Suppressor macrophage (primary cell): ENCODE measurements at regions not wholly inside any gene's neighbourhood (a gene's known extent, or its start where the extent isn't known, plus 50 kb on each side); places are given as distances from the start of the nearest gene placed in this dataset.

ENCODE experiments used
- DNase-seq, 4 experiments: peaks; one replicate each; pipeline ENCODE4 v3.0.0-alpha.2; 2020 to 2022

DNA sequence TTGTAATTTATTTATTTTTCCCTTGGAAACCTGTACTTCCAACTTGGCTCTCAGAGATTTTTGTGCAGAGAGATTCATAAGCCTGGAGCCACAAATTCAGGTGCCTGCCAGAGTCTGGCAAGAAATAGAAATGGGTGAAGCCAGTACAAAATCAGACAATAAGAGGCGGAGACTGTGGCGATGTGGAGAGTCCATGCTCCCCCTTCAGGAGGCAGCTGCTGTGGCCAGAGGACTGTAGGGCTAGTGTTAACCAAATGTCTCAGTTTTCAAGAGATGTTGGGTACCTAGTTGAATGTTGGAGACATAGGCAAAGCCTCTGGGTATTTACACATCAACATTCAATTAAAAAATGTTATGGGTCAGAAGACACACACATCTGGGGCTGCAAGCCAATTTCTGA is 208.6 kb downstream of the PSAT1 start:
- DNase-seq = no peak

DNA sequence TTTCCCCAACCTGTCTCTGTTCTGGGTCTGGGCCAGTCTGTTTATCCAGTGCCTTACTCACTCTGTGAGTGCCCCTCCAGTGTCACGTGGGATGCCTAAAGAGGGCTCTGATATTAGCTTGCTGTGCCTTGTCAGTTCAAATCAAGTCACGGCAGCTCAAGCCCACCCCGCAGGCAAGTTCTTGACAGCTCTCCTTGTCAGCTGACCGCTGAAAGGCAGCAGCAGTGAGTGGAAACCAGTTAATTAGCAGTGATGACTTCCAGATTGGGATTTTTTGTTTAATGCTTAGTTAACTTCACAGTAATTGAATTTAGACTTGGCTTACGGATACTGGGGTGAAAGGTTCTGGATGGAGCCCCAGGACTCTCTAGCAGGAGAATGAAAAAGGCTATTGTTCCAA is 210.1 kb downstream of the PSAT1 start:
- no peak for DNase-seq

DNA sequence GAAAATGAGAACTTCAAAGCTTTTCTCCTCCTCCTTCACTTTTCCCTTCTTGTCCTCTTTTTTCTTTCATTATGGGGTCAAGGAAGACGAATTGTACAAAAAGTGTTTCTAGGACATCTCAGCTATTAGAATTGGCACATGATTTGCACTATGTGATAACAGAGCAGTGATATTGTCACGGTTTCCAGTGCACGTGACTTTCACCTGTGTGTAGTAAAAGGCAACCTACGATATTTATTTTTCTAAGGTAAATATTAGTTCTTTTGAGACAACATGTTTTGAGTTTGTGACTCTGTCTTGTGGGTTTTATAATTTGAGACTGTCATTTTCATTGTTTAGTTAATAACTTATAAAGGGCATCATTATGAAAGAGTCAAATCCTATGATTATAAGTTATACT is 213.1 kb downstream of the PSAT1 start:
- no peak for DNase-seq

DNA sequence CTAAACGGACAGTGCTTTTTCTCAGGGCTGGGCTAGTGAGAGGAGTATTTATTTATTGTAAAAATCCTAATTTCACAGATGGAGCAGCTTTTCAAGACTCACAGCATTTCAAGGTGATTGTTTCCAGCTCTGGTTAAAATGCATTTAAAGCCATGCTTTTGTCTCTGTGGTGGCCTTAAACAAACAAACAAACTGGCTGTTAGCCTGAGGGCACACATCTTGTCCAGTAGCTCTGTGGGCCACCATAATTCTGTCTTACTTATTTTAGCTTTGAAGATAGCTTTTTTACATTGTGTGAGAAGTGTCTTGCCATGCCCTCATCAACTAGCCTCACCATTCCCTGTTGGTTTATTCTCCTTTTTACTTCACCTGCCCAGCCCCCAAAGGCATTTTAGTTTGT is 218.2 kb downstream of the PSAT1 start:
- DNase-seq = no peak

DNA sequence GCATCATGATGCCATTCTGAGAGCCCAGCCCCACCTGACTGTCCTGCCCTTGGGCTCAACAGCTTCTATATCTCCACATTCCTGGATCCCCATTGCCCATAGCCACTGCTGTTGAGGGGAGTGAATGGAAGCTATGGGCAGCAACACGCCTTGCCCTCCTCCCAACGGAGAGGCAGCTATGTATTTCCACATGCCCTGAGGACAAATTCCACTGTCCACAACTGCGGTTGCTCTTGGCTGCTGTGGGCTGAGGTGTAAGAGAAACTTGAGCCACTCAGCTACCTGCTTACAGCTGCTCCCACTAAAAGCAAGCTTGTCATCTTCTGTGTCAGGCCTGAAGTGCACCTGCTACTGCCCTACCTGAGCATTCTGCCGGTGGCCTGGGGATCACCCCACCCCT is 222.9 kb downstream of the PSAT1 start:
- no peak for DNase-seq

DNA sequence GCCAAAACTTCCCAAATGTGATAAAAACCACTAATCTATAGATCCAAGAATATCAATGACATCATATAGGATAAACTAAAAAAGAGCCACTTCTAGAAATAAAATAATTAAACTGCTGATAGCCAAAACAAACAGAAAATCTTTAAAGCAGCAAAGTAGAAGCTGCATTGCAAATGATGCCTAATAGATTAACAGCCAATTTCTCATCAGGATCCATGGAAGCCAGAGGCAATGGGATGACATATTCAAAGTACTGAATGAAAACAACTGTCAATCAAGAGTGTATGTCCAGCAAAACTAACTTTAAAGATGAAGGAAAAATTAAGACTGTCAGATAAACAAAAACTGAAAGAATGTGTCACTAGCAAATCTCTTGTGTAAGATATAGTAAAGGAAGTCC is 224.8 kb downstream of the PSAT1 start:
- DNase-seq = no peak

DNA sequence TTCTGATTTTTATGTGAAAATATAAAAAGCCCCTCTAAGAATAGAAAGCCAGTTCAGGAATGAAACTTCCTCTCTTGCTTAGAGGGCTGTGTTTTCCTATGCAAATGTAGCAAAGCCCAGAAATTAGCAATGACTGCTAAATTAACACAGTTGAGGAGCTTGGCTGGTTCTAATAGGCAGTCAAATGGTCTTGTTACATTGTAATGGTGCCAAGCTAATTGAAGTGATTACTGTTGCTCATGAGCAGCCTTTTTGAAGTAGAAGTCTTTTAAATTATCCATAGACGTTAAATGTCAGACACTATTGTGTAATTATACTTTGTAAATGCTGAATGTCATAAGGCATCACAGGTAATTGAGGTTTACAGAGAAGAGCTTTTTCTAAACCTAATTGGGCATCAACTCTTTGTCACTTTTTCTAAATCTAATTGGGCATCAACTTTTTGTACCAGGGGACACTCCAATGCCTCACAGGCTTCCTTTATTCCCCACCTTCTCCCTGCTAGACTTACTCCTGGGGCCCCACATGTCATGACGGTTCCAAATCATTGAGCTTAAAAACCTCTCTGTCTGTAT is 229.1 kb downstream of the PSAT1 start:
- DNase-seq = no peak

DNA sequence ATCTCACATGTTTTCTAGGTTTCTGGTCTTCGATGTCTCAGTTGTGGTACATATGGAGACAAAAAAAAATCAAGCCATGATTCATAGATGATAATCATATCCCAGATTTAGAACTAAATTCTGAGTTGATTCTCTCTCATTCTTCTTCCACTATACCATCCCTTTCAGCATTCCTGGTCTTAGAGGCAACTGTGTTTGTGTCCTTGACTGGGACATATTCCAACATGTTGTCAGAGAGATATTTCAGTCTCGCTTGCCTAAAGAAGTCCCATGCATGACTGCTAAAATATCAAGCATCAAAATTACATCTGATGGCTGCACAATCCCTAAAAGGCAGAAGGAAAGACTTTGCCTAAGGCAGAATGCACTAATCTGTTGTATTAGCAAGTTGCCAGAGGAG is 236.6 kb downstream of the PSAT1 start:
- no peak for DNase-seq

DNA sequence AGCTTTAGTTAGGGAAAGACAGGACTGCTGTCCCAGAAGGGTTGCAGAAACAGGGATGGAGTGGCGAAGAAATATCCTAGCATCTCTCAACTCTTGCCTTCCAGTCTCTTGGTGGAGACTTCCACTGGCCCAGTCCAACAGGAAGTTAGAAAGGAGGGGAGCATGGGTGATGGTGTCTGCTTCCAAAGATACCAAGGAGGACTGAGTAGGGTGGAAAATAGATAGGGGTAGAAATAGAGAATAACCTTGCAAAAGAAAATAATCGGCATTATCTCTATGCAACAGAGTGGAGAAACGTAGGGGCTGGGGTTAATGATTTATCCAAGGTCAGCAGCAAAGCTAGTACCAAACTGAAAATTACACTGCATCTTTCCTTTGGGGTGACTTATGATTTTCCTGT is 242.3 kb downstream of the PSAT1 start:
- DNase-seq = no peak

DNA sequence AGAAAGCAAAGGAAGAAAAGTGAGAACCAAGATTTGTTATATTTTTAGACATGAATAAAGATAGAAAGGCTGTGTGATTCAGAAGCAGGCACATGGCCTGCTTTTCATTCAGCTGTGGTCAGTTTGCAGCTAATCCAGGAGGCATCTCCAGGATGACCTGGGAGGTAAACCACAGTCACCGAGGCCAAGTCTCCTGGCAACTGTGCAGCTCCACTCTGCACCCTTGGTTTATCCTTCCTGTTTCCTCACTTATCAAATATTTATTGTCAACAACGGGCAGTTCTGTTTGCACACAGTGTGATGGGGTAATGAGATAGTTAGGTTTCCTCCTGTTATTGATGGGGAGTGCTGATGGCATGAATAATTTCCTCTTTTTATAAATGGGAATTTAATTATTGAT is 243.0 kb downstream of the PSAT1 start:
- DNase-seq = no peak

DNA sequence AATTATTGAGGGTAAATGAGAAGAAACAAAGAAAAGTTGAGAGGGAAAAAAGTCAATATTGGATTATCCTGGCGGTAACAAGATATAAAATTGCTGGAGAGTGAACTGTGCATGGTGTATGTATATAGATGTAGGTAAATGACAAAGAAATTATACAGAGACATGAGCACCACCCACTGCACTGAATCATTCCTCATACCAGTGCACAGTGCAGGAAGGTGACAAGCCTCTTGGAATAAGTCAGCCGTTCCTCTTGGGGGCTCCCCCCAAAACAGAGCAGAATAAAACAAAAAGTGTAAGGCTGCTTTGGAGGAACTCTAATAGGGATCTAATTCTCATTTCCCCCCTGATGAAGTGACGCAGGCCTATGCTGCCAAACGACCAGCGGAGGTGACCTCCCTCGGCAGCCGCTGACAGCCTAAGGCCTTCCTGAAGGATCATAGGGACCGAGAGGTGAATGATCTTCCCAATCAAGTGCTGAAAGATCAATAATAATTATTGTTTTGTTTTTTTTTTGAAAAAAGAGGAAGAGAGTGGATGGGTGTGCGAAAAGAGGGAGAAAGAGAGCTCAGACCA is 245.0 kb downstream of the PSAT1 start:
- DNase-seq = no peak

DNA sequence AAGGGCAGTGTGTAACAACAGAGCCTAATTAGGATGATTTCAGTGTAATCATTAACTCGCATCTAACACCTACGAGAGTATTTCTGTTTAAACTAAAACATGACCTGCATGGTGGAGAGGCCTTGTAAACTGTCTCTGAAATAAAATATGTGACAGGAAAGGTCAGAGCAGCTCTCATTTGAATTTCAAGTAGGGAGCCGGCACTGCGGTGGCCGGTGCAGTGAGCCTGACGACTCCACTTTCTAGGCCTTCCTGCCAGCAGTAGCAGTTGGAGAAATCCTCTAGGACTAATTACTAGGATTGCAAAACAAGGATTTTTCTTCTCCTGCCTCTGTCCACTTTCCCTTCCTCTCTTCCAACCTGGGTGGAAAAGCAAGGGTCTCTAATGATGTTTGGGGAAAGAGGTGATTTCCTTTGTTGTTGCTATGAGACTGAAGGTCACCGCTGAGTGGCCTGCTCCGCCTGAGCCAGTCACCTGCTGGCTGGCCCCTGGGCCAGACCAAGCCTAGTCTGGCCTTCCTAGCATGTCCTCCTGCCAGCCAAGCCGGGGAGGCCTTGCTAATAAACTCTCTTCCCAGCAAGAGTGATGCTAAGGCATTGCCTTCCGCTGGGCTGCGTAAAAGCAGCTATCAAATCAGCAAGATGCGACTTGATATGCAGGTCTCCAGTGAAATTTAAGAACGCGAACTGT is 245.7 kb downstream of the PSAT1 start:
- no peak for DNase-seq

DNA sequence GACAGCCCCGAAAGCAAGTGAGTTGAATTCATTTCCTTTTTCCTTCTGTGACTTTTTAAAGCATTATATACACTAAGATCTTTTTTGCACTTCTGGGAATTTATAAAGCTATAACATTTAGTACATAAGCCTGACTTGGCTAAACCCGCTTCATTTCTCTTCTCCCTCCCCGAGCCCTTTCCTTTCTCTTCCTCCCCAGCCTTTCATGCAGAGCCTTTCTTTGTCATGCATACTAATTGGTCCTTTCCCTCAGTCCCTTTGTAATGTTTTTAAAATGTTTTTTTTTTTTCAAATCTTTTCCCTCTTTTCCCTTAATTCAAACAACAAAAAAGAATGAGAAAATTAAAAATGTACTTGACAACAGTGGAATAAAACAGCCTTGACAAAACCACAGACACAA is 246.4 kb downstream of the PSAT1 start:
- DNase-seq = no peak

DNA sequence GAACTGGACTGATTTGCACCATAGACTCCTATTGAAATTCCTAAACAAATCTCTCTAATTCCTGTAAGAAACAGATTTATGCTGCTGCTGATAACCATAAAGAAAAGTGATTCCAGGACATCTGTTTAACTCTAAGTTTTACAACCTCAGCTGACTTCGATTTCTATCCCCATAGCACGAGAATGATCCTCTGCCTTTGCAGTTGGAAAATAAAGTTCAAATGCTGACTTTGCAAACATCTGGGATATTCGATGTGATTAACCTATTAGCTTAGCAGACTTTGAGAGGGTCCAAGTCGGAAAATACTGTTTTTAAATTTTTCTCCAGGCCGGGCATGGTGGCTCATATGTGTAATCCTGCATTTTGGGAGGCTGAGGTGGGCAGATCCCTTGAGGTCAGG is 247.3 kb downstream of the PSAT1 start:
- DNase-seq = no peak

DNA sequence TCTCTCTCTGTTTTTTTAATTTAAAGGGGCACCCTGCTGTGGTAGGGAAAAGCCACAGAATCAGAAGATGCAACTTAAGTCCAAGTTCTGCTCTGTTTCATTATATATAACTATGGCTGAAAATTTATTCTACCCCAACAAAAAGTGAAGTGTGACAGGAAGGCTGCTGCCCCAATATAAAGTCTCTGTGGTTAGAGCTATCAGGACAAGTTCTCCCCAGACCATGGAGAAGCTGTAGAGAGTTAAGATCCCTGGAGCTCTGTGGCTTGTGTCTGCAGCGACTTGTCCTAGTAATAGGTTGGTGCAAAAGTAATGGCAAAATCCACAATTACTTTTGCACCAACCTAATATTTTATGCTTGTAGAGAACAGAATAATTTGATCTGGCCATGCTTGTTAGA is 250.9 kb downstream of the PSAT1 start:
- no peak for DNase-seq

DNA sequence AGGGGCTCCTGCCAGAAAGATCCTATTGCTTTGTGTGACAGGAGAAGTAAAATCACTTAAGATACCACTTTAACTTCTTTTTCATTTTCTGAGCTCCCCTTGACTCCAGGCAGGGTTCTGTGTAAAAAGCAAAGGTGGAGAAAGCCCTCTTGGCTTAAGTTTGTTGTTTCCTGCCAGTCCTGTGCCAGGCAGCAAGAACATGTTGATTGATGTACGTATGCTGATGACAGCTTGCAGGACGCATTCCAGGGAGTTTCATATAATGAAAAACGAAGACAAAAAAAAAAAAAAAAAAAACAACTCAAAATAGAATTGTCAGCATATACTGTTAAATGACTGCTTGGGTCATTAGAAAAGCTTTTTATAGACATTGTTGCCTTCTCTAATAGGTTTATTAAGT is 251.7 kb downstream of the PSAT1 start:
- DNase-seq = no peak

DNA sequence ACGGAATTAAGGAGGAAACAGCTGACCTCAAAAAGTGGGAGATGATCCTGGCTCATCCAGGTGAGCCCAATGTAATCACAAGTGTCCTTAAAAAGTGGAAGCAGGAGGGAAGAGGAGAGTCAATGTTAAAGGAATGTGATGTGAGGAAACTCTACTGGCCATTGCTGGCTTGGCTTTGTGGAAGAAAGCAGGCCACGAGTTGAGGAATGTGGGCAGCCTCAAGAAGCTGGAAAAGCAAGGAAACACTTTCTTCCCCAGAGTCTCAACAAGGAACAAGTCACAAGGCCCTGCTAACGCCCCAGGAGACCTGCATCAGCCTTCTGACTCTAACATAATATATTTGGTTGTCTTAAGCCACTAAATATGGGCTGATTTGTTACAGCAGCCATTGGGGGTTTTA is 252.8 kb downstream of the PSAT1 start:
- no peak for DNase-seq

DNA sequence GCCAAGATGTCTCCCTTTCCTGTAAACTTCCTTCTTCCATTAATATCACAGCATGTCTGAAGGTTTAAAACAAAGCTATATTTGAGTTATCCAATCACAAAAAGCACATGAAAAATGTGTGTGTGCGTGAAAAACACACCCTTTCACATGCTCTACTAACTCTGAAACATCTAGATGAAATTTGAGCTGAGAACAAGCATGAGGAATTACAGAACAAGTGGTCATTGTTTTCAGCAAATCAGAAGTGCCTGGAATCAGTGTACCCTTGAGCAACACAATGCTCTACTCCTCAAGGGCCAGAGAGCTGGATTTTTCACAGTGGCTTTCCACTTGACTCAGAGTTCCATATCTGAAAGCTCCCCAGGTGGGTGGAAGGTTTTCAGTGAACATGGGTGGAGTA is 255.9 kb downstream of the PSAT1 start:
- no peak for DNase-seq

DNA sequence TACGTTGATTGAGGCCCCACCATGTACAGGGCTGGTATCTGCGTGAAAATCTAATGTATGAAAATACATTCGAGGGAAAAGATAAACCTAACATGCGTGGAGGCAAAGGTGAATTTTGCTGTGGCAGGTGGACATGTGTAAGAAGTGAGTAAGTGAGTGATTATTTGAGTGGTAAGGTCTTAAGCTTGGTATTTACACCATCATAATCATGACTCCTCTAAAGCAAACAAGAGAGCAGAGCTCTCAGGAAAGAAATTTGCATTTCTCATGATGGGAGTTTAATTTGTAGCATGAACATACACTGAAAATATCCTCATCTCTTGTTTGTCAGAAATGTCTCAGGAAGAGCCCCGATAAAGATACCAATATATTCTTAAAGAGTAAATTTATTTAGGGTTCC is 260.6 kb downstream of the PSAT1 start:
- DNase-seq = no peak

DNA sequence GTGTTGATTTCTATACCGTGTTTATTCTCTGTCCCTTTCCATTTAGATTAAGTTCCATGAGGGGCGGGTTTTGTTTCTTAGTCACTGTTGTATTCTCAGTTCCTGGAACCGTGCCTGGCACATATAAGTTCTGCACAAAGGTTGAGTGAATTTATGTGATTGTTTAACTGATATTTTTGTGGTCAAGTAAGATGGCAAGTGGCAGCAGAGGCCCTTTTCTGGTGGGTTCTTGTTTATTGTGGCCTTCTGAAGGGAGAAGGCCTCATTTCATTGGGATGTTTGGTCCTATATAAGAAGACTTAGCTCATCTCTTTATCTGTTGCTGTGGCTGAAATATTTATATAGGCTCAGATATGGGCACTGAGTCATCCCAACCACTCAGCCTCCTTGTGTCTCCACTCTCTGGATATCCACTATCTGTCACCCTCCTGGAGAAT is 262.5 kb downstream of the PSAT1 start:
- DNase-seq = no peak

DNA sequence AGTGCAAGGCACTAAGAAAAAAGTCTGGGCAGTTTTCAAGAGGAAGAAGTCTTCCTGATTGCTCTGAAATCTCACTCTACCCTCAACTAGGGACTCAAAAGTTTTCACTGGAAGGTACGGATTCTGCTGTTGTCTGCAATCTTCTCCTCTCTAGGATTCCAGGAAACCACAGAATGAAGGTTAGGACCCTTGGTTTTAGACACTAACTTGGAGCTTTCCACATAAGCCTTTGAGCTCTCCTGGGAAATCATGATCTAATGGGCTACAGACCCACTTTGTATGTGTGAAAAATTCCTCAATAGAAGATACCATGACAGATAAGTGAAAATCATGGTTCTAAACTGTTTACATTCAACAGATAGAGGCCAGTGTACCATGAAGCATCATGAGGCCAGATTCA is 265.1 kb downstream of the PSAT1 start:
- no peak for DNase-seq

DNA sequence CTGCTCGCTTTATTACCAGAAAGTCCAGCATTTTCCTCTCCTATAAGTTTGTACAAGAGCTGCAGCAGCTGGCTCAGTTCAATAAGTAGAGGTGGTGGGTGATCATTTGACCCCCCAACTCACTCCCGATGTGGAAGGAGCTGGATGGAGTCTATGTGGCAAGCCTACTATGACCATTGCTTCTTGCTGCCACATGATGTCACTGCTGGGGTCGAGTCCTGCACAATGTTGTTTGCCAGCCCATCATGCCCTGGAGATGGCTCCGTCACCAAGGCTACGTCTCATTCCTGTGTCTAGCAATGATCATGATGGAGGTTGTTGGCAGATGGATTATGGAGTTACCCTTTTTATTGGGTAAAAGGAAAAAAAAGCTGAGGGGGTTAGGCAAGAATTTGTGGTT is 266.3 kb downstream of the PSAT1 start:
- DNase-seq = no peak

DNA sequence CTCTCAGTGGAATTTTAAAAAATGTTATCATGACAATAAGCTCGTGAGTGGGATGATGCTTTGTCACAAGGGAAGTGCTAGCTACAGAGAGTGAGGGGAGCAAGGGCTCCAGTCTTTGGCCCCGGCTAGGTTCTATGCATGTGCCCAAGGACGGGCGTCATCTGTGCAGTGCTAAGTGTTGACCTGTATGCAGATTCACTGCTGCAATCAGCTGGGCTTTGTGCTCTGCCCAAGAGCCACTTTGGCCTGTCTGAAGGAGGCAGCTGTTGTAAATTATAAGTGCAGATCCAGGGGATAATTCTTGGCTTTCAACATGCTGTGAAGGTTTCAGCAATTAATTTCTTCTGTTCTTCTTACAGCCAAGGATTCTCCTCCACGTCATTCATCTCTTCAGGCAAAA is 268.6 kb downstream of the PSAT1 start:
- no peak for DNase-seq

DNA sequence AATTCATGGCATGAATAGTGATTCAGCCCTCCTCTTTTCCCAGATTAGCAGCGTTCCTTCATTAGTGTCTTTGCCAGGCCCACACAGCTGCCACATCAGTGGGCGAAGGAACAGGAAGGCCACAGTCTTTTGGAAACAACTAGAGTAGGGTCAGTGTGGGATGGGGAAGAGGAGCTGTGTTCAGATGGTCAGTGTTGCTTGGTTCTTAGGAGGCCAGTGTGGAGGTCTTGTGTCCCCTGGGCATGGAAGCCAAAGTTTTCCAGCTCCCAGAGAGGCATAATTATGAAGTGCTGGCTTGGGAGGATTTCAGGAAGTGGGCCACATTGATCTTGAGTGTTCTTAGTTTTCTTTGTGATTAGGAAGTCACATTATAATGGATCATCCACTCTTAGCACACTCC is 269.6 kb downstream of the PSAT1 start:
- DNase-seq = no peak
